22Rv1 (cell line): ENCODE measurements at regions not wholly inside any gene's neighbourhood (a gene's known extent, or its start where the extent isn't known, plus 50 kb on each side); places are given as distances from the start of the nearest gene placed in this dataset.

Experiments used
- H3K27ac ChIP-seq: fragments of 450-650 bp; 2 replicates; pipeline ENCODE4 v1.5.1; 2017
- ZFX ChIP-seq: fragments of 450-650 bp; IDR thresholded peaks from 2 replicates; pipeline ENCODE4 v1.6.1; 2017; ENCODE audit warnings: antibody characterized with exemption, borderline replicate concordance
- TF ChIP-seq, protein P1 (sequence below): fragments of 450-650 bp; IDR thresholded peaks from 2 replicates; pipeline ENCODE4 v1.5.1; 2017; ENCODE audit warnings: mild to moderate bottlenecking

DNA sequence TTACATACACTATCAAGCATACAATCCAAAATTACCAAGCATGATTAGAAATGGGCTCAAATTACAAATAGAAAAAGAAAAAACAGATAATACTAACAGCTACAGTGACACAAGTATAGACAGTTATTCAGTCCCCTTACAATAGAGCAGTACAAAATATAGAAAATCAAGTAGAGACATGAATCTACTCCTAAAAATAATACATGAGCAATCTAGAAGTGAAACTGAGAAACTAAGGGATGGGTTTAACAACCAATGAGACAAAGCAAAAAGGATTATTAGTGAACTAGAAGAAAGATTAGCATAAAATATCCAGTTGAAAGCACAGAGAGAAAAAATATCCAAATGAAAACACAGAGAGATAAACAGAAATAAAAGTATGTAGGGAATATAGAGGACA, 426.7 kb downstream of the TBC1D4 start:
- no peak overlapping the region for H3K27ac ChIP-seq
- TF ChIP-seq, protein P1, sequence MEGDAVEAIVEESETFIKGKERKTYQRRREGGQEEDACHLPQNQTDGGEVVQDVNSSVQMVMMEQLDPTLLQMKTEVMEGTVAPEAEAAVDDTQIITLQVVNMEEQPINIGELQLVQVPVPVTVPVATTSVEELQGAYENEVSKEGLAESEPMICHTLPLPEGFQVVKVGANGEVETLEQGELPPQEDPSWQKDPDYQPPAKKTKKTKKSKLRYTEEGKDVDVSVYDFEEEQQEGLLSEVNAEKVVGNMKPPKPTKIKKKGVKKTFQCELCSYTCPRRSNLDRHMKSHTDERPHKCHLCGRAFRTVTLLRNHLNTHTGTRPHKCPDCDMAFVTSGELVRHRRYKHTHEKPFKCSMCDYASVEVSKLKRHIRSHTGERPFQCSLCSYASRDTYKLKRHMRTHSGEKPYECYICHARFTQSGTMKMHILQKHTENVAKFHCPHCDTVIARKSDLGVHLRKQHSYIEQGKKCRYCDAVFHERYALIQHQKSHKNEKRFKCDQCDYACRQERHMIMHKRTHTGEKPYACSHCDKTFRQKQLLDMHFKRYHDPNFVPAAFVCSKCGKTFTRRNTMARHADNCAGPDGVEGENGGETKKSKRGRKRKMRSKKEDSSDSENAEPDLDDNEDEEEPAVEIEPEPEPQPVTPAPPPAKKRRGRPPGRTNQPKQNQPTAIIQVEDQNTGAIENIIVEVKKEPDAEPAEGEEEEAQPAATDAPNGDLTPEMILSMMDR = no peak

DNA sequence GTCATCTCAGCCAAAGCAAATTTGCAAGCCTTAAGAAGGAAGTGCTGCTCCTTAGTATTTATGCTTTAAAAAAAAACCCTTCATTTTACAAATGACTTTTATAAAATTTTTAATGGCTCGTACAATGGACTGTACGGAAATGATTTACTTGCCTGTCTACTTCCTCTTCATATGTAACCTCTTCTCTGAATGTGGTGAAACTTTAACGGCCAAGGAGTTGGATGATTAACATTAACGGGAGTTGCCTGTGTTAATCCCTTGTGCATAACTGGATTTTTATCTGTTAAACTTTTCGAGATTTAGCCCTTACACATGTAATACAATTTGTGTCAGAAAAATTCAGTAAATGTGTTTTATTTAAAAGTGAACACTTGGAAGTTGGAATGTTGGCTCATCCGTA, 429.4 kb downstream of the TBC1D4 start:
- H3K27ac ChIP-seq = no peak overlapping the region
- TF ChIP-seq, protein P1 = no peak
- TF ChIP-seq ZFX = no peak

DNA sequence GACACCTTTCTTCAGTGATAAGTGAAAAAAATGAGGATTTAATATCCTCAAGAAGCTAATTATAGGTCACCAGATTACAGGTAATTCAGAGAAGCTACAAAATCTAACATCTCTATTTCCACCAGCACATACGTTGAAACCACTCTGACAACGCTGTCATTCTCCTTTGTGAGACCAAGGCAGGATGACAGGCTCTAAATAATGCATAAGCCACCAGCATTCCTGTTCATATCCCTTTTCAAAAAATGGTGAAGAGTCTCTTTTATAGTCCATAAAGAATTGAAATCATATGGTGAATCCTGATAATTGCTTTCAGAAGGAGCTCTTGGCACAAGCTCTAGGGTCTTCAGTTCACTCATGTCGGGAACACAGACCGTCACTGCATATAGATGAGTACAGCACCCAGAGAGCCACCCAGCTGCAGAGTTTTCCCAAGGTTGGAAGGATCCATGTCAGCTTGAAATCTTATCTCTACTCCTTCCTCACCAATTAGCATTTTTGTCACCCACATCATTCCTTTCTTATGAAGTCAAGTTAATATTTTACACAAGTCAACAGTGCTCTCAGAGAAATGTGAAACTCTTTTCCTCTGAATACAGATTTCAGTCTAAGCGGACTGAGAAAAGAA, 431.4 kb downstream of the TBC1D4 start:
- no peak overlapping the region for H3K27ac ChIP-seq
- no peak for TF ChIP-seq ZFX
- TF ChIP-seq, protein P1 = no peak

DNA sequence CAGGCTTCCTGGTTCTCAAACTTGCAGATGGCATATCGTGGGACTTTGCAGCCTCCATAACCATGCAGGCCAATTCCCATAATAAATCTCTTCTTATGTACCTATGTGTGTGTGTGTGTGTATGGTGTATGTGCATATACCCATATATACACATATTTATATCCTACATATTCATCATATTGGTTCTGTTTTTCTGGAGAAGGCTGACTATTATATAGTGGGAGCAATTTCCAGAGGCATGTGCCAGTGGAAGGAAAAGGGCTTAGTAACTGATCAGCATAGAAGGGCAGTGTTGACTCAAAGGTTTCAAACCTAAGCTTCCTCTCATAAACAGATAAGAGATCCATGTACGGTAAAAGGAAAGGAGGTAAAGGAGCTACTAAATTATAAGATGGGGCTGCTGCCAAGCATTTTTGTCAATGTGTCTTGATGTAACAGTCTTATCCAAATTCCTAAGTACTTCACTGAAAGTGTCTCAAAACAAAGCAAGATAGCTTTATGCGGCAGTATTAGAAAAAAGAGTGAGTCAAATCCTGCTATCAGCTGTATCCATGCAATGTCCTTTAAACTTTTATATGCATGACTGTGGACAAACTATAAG, 432.1 kb downstream of the TBC1D4 start:
- no peak for TF ChIP-seq ZFX
- H3K27ac ChIP-seq = no peak overlapping the region

DNA sequence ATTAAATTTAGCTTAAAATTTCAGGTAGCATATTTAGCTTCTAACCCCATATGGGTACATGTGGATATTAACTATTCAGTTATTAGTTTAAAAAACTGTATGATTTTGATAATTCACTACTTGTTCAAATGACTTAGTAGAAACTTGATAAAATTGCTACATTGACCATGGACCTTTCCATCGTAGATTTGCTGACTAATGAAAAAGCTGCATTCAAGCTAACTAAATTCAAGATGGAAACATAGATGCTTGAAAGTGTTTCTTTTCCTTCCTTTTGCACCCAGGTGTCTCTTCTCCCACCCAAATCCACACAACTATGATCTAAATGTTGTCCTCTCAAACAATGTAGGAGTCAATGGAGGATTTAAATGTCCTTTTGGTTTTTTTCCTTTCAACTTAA, 439.2 kb downstream of the TBC1D4 start:
- TF ChIP-seq ZFX = no peak
- TF ChIP-seq, protein P1 = no peak
- no peak overlapping the region for H3K27ac ChIP-seq

DNA sequence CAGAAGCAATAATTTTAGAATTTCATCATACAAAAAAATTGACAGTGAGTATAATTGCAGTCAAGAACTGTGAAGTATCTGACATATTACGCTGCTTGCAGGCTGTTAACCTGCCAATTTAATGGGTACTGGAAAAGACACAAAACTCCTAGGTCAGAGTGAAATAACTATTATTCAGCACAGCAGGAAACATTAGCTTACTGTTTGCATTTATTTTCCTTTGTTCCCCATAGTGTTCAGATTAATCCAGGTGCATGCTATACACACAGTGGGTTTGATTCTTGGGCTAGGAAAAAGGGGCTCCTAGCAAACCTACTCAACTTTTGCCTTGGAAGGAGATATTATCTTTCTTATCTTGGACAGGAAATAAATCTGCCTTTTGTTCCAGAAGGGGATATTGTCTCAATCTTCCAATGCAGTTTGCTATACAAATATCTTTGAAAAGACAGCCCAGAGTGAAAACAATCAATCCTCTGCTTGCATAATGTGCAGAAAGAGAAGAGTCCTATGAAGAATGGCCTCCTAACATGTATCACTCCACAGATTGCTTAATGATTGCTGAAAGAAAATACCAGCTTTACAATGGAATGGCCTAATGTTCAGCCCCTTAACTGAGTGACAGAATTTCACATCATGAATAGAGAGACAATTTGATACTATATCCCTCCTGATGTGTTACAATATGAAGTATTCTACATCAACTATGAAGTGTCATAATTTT, 443.4 kb downstream of the TBC1D4 start:
- TF ChIP-seq, protein P1 = no peak
- no peak for TF ChIP-seq ZFX
- H3K27ac ChIP-seq = no peak overlapping the region

DNA sequence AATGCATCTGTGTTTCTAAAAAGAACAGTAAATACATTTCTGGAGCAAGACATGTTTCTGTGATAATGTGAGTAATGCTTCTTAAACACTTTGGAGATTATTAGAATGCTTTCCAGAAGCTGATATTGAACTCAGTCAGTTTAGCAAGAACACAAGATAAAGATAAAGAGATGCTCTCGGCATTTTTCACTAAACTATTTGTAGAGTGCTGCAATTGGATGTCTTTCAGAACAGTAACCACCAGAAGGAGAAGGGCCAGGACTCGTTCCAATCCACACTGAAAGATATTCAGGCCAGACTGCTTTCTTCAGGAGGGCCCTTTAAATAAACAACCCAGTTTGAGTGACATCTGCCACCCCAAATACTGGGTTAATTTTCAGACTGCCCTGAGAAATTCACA, 456.0 kb downstream of the TBC1D4 start:
- no peak overlapping the region for H3K27ac ChIP-seq
- TF ChIP-seq, protein P1 = no peak
- no peak for TF ChIP-seq ZFX
